GM10266 (cell line): ENCODE measurements at regions not wholly inside any gene's neighbourhood (a gene's known extent, or its start where the extent isn't known, plus 50 kb on each side); places are given as distances from the start of the nearest gene placed in this dataset.

Experiments
- DNase-seq: peaks from one replicate; pipeline ENCODE4 v3.0.0; 2012; ENCODE audit errors: extremely low spot score
- TF ChIP-seq, protein P1 (sequence below): IDR thresholded peaks from 2 replicates; pipeline ENCODE4 v1.5.1; 2012; ENCODE audit warnings: mild to moderate bottlenecking, low read depth; ENCODE audit not compliant: control insufficient read depth, insufficient read depth; ENCODE audit errors: missing control alignments

DNA sequence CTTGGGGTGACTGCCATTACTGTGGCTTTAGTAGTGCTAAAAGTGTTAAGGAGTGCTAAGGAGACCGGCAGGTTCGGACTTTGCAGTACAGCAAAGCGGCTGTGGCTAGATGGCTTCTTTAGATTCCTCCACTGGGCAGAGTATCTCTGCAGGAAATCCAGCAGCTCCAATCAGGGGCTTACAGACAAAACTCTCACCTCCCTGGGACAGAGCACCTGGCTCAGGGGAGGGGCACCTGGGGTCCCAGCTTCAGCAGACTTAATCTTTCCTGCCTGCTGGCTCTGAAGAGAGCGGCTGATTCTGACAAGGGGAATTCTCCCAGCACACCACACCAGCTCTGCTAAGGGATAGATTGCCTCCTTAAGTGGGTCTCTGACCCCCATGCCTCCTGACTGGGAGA, 668.8 kb upstream of the TENM4 start:
- TF ChIP-seq, protein P1, sequence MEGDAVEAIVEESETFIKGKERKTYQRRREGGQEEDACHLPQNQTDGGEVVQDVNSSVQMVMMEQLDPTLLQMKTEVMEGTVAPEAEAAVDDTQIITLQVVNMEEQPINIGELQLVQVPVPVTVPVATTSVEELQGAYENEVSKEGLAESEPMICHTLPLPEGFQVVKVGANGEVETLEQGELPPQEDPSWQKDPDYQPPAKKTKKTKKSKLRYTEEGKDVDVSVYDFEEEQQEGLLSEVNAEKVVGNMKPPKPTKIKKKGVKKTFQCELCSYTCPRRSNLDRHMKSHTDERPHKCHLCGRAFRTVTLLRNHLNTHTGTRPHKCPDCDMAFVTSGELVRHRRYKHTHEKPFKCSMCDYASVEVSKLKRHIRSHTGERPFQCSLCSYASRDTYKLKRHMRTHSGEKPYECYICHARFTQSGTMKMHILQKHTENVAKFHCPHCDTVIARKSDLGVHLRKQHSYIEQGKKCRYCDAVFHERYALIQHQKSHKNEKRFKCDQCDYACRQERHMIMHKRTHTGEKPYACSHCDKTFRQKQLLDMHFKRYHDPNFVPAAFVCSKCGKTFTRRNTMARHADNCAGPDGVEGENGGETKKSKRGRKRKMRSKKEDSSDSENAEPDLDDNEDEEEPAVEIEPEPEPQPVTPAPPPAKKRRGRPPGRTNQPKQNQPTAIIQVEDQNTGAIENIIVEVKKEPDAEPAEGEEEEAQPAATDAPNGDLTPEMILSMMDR = no peak
- DNase-seq = no peak

GRCh38 chr11:80109031-80109430, 668.2 kb upstream of the TENM4 start:
- DNase-seq = no peak
- TF ChIP-seq, protein P1 = no peak

DNA sequence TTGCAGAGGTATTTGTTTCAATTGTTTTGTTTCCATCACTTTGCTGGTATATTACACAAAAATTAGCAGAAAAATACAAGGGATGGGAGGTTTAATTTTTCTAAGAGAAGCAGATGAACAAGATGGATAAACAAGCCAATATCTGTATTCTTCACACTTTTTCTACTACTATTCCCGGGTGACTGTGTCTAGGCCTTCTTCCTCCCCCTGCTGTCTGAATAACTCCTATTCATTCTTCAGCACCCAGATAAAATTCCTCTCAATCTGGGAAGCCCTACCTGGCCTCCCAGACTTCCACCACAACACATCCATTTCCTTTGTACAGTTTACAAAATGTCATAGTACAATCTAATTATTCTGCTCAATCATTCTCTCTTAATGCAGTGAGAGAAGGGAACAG, 666.6 kb upstream of the TENM4 start:
- no peak for DNase-seq
- TF ChIP-seq, protein P1 = no peak

- TF ChIP-seq, protein P1 = no peak
These were observed 663.4 kb upstream of the TENM4 start for GRCh38 chr11:80104191-80104590.

GRCh38 chr11:80103142-80103859, 662.5 kb upstream of the TENM4 start:
- DNase-seq = no peak
- TF ChIP-seq, protein P1 = no peak

More at GRCh38 chr11:80104191-80104590, 663.4 kb upstream of the TENM4 start:
- no peak for DNase-seq

DNA sequence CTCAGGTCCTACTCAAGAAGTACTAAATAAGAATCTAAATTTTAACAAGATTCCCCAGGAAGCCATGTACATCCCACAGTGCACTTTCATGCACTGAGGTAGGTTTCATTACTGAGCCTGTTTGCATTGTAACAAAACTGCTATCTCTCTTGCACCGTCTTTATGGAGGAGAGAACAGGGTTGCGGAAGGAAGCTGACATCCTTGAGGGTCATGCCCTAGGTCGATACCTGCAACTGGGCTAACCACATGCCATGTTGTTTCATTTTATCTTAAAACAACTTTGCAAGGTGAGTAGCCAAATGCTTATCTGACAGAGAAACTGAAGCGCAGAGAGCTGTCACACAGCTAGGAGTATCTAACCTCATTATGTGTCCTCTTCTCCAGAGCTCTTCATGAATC, 656.3 kb upstream of the TENM4 start:
- TF ChIP-seq, protein P1 = no peak
- no peak for DNase-seq

GRCh38 chr11:80096736-80097135, 655.9 kb upstream of the TENM4 start:
- no peak for DNase-seq
- TF ChIP-seq, protein P1 = no peak
